Fibroblast of skin of abdomen (primary cell): ENCODE measurements at regions not wholly inside any gene's neighbourhood (a gene's known extent, or its start where the extent isn't known, plus 50 kb on each side); places are given as distances from the start of the nearest gene placed in this dataset.

Source experiments
- DNase-seq: peaks from one replicate; pipeline ENCODE4 v3.0.0-alpha.2; 2013

GRCh38 chr13:47038188-47038587 lies 141.3 kb upstream of the HTR2A start:
- DNase-seq = peak; percentile 15

GRCh38 chr13:47036294-47037008 lies 139.6 kb upstream of the HTR2A start:
- no peak for DNase-seq

GRCh38 chr13:47033216-47033615 lies 136.4 kb upstream of the HTR2A start:
- peak; percentile 61 for DNase-seq

- DNase-seq = no peak
Measured at GRCh38 chr13:47027780-47028437, 131.1 kb upstream of the HTR2A start.

- no peak for DNase-seq
Measured at GRCh38 chr13:47025791-47026447, 129.1 kb upstream of the HTR2A start.

- no peak for DNase-seq
Measured at GRCh38 chr13:47019977-47020376, 123.1 kb upstream of the HTR2A start.

GRCh38 chr13:47017476-47017875 lies 120.6 kb upstream of the HTR2A start:
- DNase-seq = peak; percentile 33

- DNase-seq = no peak
Measured at GRCh38 chr13:47008318-47008717, 111.5 kb upstream of the HTR2A start.

GRCh38 chr13:47005756-47006414 lies 109.0 kb upstream of the HTR2A start:
- DNase-seq = peak; percentile 74

- no peak for DNase-seq
Measured at GRCh38 chr13:47004540-47004939, 107.7 kb upstream of the HTR2A start.

GRCh38 chr13:47004027-47004426 lies 107.2 kb upstream of the HTR2A start:
- peak; percentile 27 for DNase-seq

- DNase-seq = peak; percentile 40
Measured at GRCh38 chr13:47000165-47000564, 103.3 kb upstream of the HTR2A start.

GRCh38 chr13:46996316-46997030 lies 99.6 kb upstream of the HTR2A start:
- DNase-seq = no peak

- DNase-seq = no peak
Measured at GRCh38 chr13:46995874-46996273, 99.0 kb upstream of the HTR2A start.

- no peak for DNase-seq
Measured at GRCh38 chr13:46994492-46994891, 97.6 kb upstream of the HTR2A start.

- no peak for DNase-seq
Measured at GRCh38 chr13:46992383-46992952, 95.6 kb upstream of the HTR2A start.

GRCh38 chr13:46983881-46984280 lies 87.0 kb upstream of the HTR2A start:
- DNase-seq = no peak

GRCh38 chr13:46982856-46983582 lies 86.2 kb upstream of the HTR2A start:
- no peak for DNase-seq

GRCh38 chr13:46975173-46975572 lies 78.3 kb upstream of the HTR2A start:
- DNase-seq = no peak

- no peak for DNase-seq
Measured at GRCh38 chr13:46968450-46968849, 71.6 kb upstream of the HTR2A start.

- DNase-seq = peak; percentile 59
Measured at GRCh38 chr13:46964789-46965527, 68.1 kb upstream of the HTR2A start.
